ENCODE measurements at regions not wholly inside any gene's neighbourhood (a gene's known extent, or its start where the extent isn't known, plus 50 kb on each side); places are given as distances from the start of the nearest gene placed in this dataset.

- TF ChIP-seq, protein P1, sequence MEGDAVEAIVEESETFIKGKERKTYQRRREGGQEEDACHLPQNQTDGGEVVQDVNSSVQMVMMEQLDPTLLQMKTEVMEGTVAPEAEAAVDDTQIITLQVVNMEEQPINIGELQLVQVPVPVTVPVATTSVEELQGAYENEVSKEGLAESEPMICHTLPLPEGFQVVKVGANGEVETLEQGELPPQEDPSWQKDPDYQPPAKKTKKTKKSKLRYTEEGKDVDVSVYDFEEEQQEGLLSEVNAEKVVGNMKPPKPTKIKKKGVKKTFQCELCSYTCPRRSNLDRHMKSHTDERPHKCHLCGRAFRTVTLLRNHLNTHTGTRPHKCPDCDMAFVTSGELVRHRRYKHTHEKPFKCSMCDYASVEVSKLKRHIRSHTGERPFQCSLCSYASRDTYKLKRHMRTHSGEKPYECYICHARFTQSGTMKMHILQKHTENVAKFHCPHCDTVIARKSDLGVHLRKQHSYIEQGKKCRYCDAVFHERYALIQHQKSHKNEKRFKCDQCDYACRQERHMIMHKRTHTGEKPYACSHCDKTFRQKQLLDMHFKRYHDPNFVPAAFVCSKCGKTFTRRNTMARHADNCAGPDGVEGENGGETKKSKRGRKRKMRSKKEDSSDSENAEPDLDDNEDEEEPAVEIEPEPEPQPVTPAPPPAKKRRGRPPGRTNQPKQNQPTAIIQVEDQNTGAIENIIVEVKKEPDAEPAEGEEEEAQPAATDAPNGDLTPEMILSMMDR (IDR thresholded peaks at IDR 0.05): no peak
- no peak for TF ChIP-seq POLR2A (IDR thresholded peaks at IDR 0.05)
These were observed 223.1 kb upstream of the JUN start for GRCh38 chr1:59006932-59007331.
